ENCODE measurements at regions not wholly inside any gene's neighbourhood (a gene's known extent, or its start where the extent isn't known, plus 50 kb on each side); places are given as distances from the start of the nearest gene placed in this dataset.

DNA sequence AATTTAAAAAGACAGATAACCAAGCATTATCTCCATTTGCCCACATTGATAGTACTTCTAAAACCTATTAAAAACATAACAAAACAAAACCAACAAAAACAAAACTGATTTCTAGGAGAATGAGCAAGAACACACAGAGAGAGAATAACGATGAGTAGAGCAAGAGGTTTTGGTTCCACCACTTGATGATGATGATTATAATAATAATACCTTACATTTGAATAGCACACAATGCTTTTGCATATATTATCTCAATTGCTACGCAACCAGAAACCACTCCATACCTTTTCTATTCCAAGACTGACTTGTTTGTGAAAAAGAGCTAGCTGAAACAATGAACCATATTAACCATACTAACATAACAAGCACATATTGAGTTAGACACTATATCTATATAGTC is 1090.9 kb downstream of the SH3BGRL start:
- Histone ChIP-seq H3K9me3 (no peaks in the 10 kb centered on the region), H3K4me1 (replicated peaks) (no peaks in the 10 kb centered on the region), H3K36me3 (no peaks in the 10 kb centered on the region), H3K27me3 (replicated peaks; ENCODE audit: insufficient read depth) (no peaks in the 10 kb centered on the region), H3K27ac (no peak overlapping the region), H3K4me3 (no peak overlapping the region)
- intact Hi-C loops (cut with DNase I): no loop called here
- 85% methylated on average over 2 of the region's 2 CpGs for WGBS
- TF ChIP-seq POLR2A (IDR thresholded peaks at IDR 0.05): no peak
- no peak for TF ChIP-seq POLR2AphosphoS5 (IDR thresholded peaks at IDR 0.05)
- TF ChIP-seq, protein P1, sequence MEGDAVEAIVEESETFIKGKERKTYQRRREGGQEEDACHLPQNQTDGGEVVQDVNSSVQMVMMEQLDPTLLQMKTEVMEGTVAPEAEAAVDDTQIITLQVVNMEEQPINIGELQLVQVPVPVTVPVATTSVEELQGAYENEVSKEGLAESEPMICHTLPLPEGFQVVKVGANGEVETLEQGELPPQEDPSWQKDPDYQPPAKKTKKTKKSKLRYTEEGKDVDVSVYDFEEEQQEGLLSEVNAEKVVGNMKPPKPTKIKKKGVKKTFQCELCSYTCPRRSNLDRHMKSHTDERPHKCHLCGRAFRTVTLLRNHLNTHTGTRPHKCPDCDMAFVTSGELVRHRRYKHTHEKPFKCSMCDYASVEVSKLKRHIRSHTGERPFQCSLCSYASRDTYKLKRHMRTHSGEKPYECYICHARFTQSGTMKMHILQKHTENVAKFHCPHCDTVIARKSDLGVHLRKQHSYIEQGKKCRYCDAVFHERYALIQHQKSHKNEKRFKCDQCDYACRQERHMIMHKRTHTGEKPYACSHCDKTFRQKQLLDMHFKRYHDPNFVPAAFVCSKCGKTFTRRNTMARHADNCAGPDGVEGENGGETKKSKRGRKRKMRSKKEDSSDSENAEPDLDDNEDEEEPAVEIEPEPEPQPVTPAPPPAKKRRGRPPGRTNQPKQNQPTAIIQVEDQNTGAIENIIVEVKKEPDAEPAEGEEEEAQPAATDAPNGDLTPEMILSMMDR (IDR thresholded peaks at IDR 0.05): no peak
- DNase-seq (ENCODE audit: low spot score): no peak

DNA sequence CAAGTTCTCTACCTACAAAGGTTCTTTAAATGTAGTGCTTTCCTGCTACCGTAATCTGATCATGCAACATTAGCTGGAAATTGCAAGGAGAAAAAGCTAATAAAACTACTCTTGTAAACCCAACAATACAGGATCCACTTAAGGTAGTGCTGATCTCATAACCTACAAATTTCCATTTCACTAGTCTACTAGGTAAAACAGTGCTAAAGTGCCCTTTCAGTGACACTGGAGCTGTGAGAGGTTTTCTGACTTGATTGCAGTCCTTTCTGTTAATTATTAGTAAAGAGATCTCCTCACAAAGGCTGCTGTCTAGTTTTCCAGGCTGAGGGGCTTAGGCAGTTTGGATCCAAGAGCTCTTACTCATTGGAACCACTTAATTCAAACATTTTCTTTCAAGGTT is 1118.7 kb downstream of the SH3BGRL start:
- no peaks in the 10 kb centered on the region for H3K36me3 ChIP-seq
- H3K27ac ChIP-seq: no peak overlapping the region
- 8% methylated on average over 1 of the region's 1 CpG for WGBS
- intact Hi-C loops (cut with DNase I): loop anchor here (10.0 kb wide), 1 partner anchor 56 kb away; no protein-coding TSS in a partner anchor
- H3K9me3 ChIP-seq: no peaks in the 10 kb centered on the region
- H3K4me3 ChIP-seq: no peak overlapping the region
- H3K27me3 ChIP-seq (replicated peaks; ENCODE audit: insufficient read depth): no peaks in the 10 kb centered on the region
- no peak for DNase-seq (ENCODE audit: low spot score)
- no peak for TF ChIP-seq POLR2AphosphoS5 (IDR thresholded peaks at IDR 0.05)
- no peak for TF ChIP-seq POLR2A (IDR thresholded peaks at IDR 0.05)
- TF ChIP-seq, protein P1 (IDR thresholded peaks at IDR 0.05): no peak
- no peaks in the 10 kb centered on the region for H3K4me1 ChIP-seq (replicated peaks)

DNA sequence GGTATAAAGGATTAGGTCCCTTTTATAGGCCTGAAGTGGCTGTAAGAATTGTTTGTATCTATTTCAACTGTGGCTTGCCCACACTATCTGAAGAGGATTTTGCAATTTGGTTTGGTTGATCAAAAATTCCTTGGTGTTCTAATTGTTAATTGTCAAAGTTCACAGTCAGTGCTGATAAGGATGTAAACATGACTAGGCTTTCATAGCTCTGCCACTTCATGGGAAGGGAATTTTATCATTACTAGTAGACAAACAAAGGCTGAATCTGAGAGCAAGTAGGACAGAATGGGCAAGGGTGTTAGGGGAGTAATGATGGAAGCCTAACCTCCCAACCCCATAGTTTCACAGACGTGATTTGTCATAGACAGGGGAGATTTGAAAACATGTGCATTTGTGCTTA is 1131.7 kb downstream of the SH3BGRL start:
- no peak overlapping the region for H3K27ac ChIP-seq
- WGBS: 60% methylated on average over 1 of the region's 1 CpG
- DNase-seq (ENCODE audit: low spot score): no peak
- H3K9me3 ChIP-seq: no peaks in the 10 kb centered on the region
- H3K36me3 ChIP-seq: no peaks in the 10 kb centered on the region
- intact Hi-C loops (cut with DNase I): no loop called here
- H3K4me1 ChIP-seq (replicated peaks): no peaks in the 10 kb centered on the region
- TF ChIP-seq, protein P1 (IDR thresholded peaks at IDR 0.05): no peak
- TF ChIP-seq POLR2A (IDR thresholded peaks at IDR 0.05) (no peak), POLR2AphosphoS5 (IDR thresholded peaks at IDR 0.05) (no peak)
- H3K27me3 ChIP-seq (replicated peaks; ENCODE audit: insufficient read depth): no peaks in the 10 kb centered on the region
- no peak overlapping the region for H3K4me3 ChIP-seq

DNA sequence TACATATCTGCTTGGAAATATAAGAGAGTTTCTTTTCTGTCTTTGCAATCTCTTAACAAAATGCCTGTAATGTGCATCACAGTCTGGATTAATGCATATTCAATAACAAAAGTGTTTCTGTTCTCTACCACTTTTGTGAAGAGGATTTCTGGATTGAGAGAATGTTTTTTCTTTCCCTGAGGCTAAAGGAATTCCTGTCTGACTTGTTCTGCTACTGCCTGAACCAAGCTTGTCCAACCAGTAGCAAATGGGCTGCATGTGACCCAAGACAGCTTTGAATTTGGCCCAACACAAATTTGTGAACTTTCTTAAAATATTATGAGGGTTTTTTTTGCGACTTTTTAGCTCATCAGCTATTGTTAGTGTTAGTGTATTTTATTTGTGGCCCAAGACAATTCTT is 1133.9 kb downstream of the SH3BGRL start:
- no peak for TF ChIP-seq POLR2A (IDR thresholded peaks at IDR 0.05)
- no peak for TF ChIP-seq POLR2AphosphoS5 (IDR thresholded peaks at IDR 0.05)
- TF ChIP-seq, protein P1 (IDR thresholded peaks at IDR 0.05): no peak
- WGBS: 26% methylated on average over 1 of the region's 1 CpG
- Histone ChIP-seq H3K27me3 (replicated peaks; ENCODE audit: insufficient read depth) (no peaks in the 10 kb centered on the region), H3K9me3 (no peaks in the 10 kb centered on the region), H3K4me3 (no peak overlapping the region), H3K36me3 (no peaks in the 10 kb centered on the region), H3K27ac (no peak overlapping the region), H3K4me1 (replicated peaks) (no peaks in the 10 kb centered on the region)
- intact Hi-C loops (cut with DNase I): no loop called here
- DNase-seq (ENCODE audit: low spot score): peak; percentile 8

DNA sequence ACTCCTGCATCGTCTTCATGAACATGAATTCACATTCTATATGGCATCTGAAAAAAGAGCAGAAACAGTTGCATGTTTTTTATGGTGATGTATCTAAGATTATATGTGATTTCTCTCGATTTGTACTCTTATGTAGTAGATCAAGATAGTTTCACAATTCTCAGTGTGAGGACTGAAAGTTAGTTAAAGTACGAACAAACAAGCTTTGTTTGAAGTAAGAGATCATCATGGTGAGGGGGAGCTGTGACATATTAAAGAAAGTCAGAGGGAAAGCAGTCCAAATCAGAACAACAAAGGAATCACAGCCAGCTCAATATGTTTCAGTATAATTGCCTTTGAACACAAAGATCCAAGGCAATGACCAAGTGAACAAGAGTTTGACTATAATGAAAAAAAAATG is 1140.6 kb downstream of the SH3BGRL start:
- Histone ChIP-seq H3K4me1 (replicated peaks) (no peaks in the 10 kb centered on the region), H3K27me3 (replicated peaks; ENCODE audit: insufficient read depth) (no peaks in the 10 kb centered on the region), H3K4me3 (no peak overlapping the region), H3K9me3 (no peaks in the 10 kb centered on the region), H3K27ac (no peak overlapping the region), H3K36me3 (no peaks in the 10 kb centered on the region)
- WGBS: 42% methylated on average over 3 of the region's 3 CpGs
- intact Hi-C loops (cut with DNase I): no loop called here
- TF ChIP-seq POLR2A (IDR thresholded peaks at IDR 0.05): no peak
- TF ChIP-seq, protein P1 (IDR thresholded peaks at IDR 0.05): no peak
- no peak for TF ChIP-seq POLR2AphosphoS5 (IDR thresholded peaks at IDR 0.05)
- DNase-seq (ENCODE audit: low spot score): no peak
